ENCODE measurements at regions not wholly inside any gene's neighbourhood (a gene's known extent, or its start where the extent isn't known, plus 50 kb on each side); places are given as distances from the start of the nearest gene placed in this dataset.

GRCh38 chr11:92557879-92558278 is 333.3 kb downstream of the FAT3 start:
- Histone ChIP-seq H3K9ac (ENCODE audit: insufficient read length) (no peak overlapping the region), H3K9me3 (ENCODE audit: low read depth, low read length) (no peaks in the 10 kb centered on the region), H3K36me3 (ENCODE audit: insufficient read depth, low read length) (no peaks in the 10 kb centered on the region), H3K27ac (no peak overlapping the region), H3K4me3 (no peak overlapping the region)
- DNase-seq (ENCODE audit: low read depth, low spot score) = no peak
- TF ChIP-seq EZH2 (IDR thresholded peaks at IDR 0.05) = no peak
- no peak for TF ChIP-seq FOXP2 (optimal IDR thresholded peaks at IDR 0.05; ENCODE audit: control extremely low read depth, extremely low read length, insufficient read depth)
- no peak for TF ChIP-seq POLR2AphosphoS5 (IDR thresholded peaks at IDR 0.05; ENCODE audit: borderline replicate concordance, low read depth, low read length)

- no peak for TF ChIP-seq FOXP2 (optimal IDR thresholded peaks at IDR 0.05; ENCODE audit: control extremely low read depth, extremely low read length, insufficient read depth)
- no peak for DNase-seq (ENCODE audit: low read depth, low spot score)
- no peak overlapping the region for H3K9ac ChIP-seq (ENCODE audit: insufficient read length)
- no peak overlapping the region for H3K4me3 ChIP-seq
- H3K9me3 ChIP-seq (ENCODE audit: low read depth, low read length) = no peaks in the 10 kb centered on the region
- no peaks in the 10 kb centered on the region for H3K36me3 ChIP-seq (ENCODE audit: insufficient read depth, low read length)
- no peak overlapping the region for H3K27ac ChIP-seq
Observed at GRCh38 chr11:92558323-92558722, 333.7 kb downstream of the FAT3 start.

- no peaks in the 10 kb centered on the region for H3K9me3 ChIP-seq (ENCODE audit: low read depth, low read length)
- no peak overlapping the region for H3K9ac ChIP-seq (ENCODE audit: insufficient read length)
- H3K27ac ChIP-seq = no peak overlapping the region
- no peak overlapping the region for H3K4me3 ChIP-seq
- H3K36me3 ChIP-seq (ENCODE audit: insufficient read depth, low read length) = no peaks in the 10 kb centered on the region
- DNase-seq (ENCODE audit: low read depth, low spot score) = no peak
- no peak for TF ChIP-seq POLR2AphosphoS5 (IDR thresholded peaks at IDR 0.05; ENCODE audit: borderline replicate concordance, low read depth, low read length)
- TF ChIP-seq FOXP2 (optimal IDR thresholded peaks at IDR 0.05; ENCODE audit: control extremely low read depth, extremely low read length, insufficient read depth) = no peak
- no peak for TF ChIP-seq EZH2 (IDR thresholded peaks at IDR 0.05)
Observed at GRCh38 chr11:92569726-92570125, 345.1 kb downstream of the FAT3 start.

- Histone ChIP-seq H3K4me3 (no peak overlapping the region), H3K9ac (ENCODE audit: insufficient read length) (no peak overlapping the region), H3K9me3 (ENCODE audit: low read depth, low read length) (no peaks in the 10 kb centered on the region), H3K27ac (no peak overlapping the region), H3K36me3 (ENCODE audit: insufficient read depth, low read length) (no peaks in the 10 kb centered on the region)
- no peak for TF ChIP-seq EZH2 (IDR thresholded peaks at IDR 0.05)
- no peak for TF ChIP-seq FOXP2 (optimal IDR thresholded peaks at IDR 0.05; ENCODE audit: control extremely low read depth, extremely low read length, insufficient read depth)
- DNase-seq (ENCODE audit: low read depth, low spot score) = no peak
Observed at GRCh38 chr11:92572559-92572958, 347.9 kb downstream of the FAT3 start.

- H3K4me3 ChIP-seq = no peak overlapping the region
- TF ChIP-seq EZH2 (IDR thresholded peaks at IDR 0.05) (no peak), POLR2AphosphoS5 (IDR thresholded peaks at IDR 0.05; ENCODE audit: borderline replicate concordance, low read depth, low read length) (no peak), FOXP2 (optimal IDR thresholded peaks at IDR 0.05; ENCODE audit: control extremely low read depth, extremely low read length, insufficient read depth) (no peak)
- H3K36me3 ChIP-seq (ENCODE audit: insufficient read depth, low read length) = no peaks in the 10 kb centered on the region
- no peak overlapping the region for H3K27ac ChIP-seq
- H3K9me3 ChIP-seq (ENCODE audit: low read depth, low read length) = no peaks in the 10 kb centered on the region
- H3K9ac ChIP-seq (ENCODE audit: insufficient read length) = no peak overlapping the region
- no peak for DNase-seq (ENCODE audit: low read depth, low spot score)
Observed at GRCh38 chr11:92576315-92576714, 351.7 kb downstream of the FAT3 start.

- H3K27ac ChIP-seq = no peak overlapping the region
- DNase-seq (ENCODE audit: low read depth, low spot score) = no peak
- no peaks in the 10 kb centered on the region for H3K9me3 ChIP-seq (ENCODE audit: low read depth, low read length)
- no peak overlapping the region for H3K9ac ChIP-seq (ENCODE audit: insufficient read length)
- no peak for TF ChIP-seq EZH2 (IDR thresholded peaks at IDR 0.05)
- TF ChIP-seq FOXP2 (optimal IDR thresholded peaks at IDR 0.05; ENCODE audit: control extremely low read depth, extremely low read length, insufficient read depth) = no peak
- no peak for TF ChIP-seq POLR2AphosphoS5 (IDR thresholded peaks at IDR 0.05; ENCODE audit: borderline replicate concordance, low read depth, low read length)
- H3K4me3 ChIP-seq = no peak overlapping the region
- no peaks in the 10 kb centered on the region for H3K36me3 ChIP-seq (ENCODE audit: insufficient read depth, low read length)
Observed at GRCh38 chr11:92580908-92581307, 356.3 kb downstream of the FAT3 start.

- no peak for DNase-seq (ENCODE audit: low read depth, low spot score)
- no peak for TF ChIP-seq EZH2 (IDR thresholded peaks at IDR 0.05)
- TF ChIP-seq FOXP2 (optimal IDR thresholded peaks at IDR 0.05; ENCODE audit: control extremely low read depth, extremely low read length, insufficient read depth) = no peak
- TF ChIP-seq POLR2AphosphoS5 (IDR thresholded peaks at IDR 0.05; ENCODE audit: borderline replicate concordance, low read depth, low read length) = no peak
Observed at GRCh38 chr11:92588393-92588792, 363.8 kb downstream of the FAT3 start.

GRCh38 chr11:92589512-92589911 is 364.9 kb downstream of the FAT3 start:
- Histone ChIP-seq H3K27ac (no peak overlapping the region), H3K4me3 (no peak overlapping the region), H3K9me3 (ENCODE audit: low read depth, low read length) (no peaks in the 10 kb centered on the region), H3K36me3 (ENCODE audit: insufficient read depth, low read length) (no peaks in the 10 kb centered on the region), H3K9ac (ENCODE audit: insufficient read length) (no peak overlapping the region)
- TF ChIP-seq FOXP2 (optimal IDR thresholded peaks at IDR 0.05; ENCODE audit: control extremely low read depth, extremely low read length, insufficient read depth) (no peak), POLR2AphosphoS5 (IDR thresholded peaks at IDR 0.05; ENCODE audit: borderline replicate concordance, low read depth, low read length) (no peak), EZH2 (IDR thresholded peaks at IDR 0.05) (no peak)
- DNase-seq (ENCODE audit: low read depth, low spot score) = no peak

More at GRCh38 chr11:92588393-92588792, 363.8 kb downstream of the FAT3 start:
- Histone ChIP-seq H3K27ac (no peak overlapping the region), H3K36me3 (ENCODE audit: insufficient read depth, low read length) (no peaks in the 10 kb centered on the region), H3K9me3 (ENCODE audit: low read depth, low read length) (no peaks in the 10 kb centered on the region), H3K4me3 (no peak overlapping the region), H3K9ac (ENCODE audit: insufficient read length) (no peak overlapping the region)

- Histone ChIP-seq H3K27ac (no peak overlapping the region), H3K9ac (ENCODE audit: insufficient read length) (no peak overlapping the region), H3K4me3 (no peak overlapping the region), H3K36me3 (ENCODE audit: insufficient read depth, low read length) (no peaks in the 10 kb centered on the region), H3K9me3 (ENCODE audit: low read depth, low read length) (no peaks in the 10 kb centered on the region)
- no peak for DNase-seq (ENCODE audit: low read depth, low spot score)
- TF ChIP-seq POLR2AphosphoS5 (IDR thresholded peaks at IDR 0.05; ENCODE audit: borderline replicate concordance, low read depth, low read length) (no peak), EZH2 (IDR thresholded peaks at IDR 0.05) (no peak), FOXP2 (optimal IDR thresholded peaks at IDR 0.05; ENCODE audit: control extremely low read depth, extremely low read length, insufficient read depth) (no peak)
Observed at GRCh38 chr11:92591521-92591920, 366.9 kb downstream of the FAT3 start.

Measured in SK-N-MC (cell line).